Urinary bladder (tissue), 4 donors: ENCODE measurements at regions not wholly inside any gene's neighbourhood (a gene's known extent, or its start where the extent isn't known, plus 50 kb on each side); places are given as distances from the start of the nearest gene placed in this dataset. TPM values are rescaled to one million over a fixed set of nuclear protein-coding genes. Genes with fewer than 3 reads are reported as not detected.

ENCODE experiments used
- DNase-seq: peaks from one replicate; pipeline ENCODE4 v3.0.0-alpha.2; 2015; ENCODE audit errors: extremely low spot score
- H3K27ac ChIP-seq: one replicate; pipeline ENCODE4 v1.5.1; 2013; ENCODE audit warnings: low read depth, mild to moderate bottlenecking, moderate library complexity
- H3K36me3 ChIP-seq: one replicate; pipeline ENCODE4 v1.6.1; 2013; ENCODE audit warnings: mild to moderate bottlenecking, moderate library complexity; ENCODE audit not compliant: insufficient read depth
- H3K4me1 ChIP-seq: one replicate; pipeline ENCODE4 v1.6.1; 2013; ENCODE audit warnings: mild to moderate bottlenecking, moderate library complexity; ENCODE audit not compliant: insufficient read depth
- H3K4me3 ChIP-seq: one replicate; pipeline ENCODE4 v1.5.1; 2013; ENCODE audit warnings: low read depth, low read length
- WGBS: extraction: QIAGEN DNeasy Blood & Tissue Kit; methylation state at CpG from one replicate; pipeline ENCODE4 v1.1.7; 2013; 5-methylcytosine and 5-hydroxymethylcytosine counted together
- small RNA-seq: library from RNA; depleted of rRNA; stranded (forward); fragments of <200 nt; gene quantifications from one replicate; pipeline ENCODE3, GENCODE V24; 2014
- donor health status: healthy with polysubstance abuse.
- donor health status: healthy.

- no peak overlapping the region for H3K4me3 ChIP-seq
- WGBS = 82% methylated on average over 4 of the region's 4 CpGs
- H3K27ac ChIP-seq = no peak overlapping the region
- no peak for DNase-seq
- no peaks in the 10 kb centered on the region for H3K36me3 ChIP-seq
- no peaks in the 10 kb centered on the region for H3K4me1 ChIP-seq
These were observed 50.7 kb upstream of the PLPP4 start for GRCh38 chr10:120406376-120406775.

Small RNA genes in the stretch of these regions (small RNA-seq; reads per million reads assigned to genes)
- not detected for gene AL355298.1
